ENCODE measurements at regions not wholly inside any gene's neighbourhood (a gene's known extent, or its start where the extent isn't known, plus 50 kb on each side); places are given as distances from the start of the nearest gene placed in this dataset.
A peak's percentile ranks its signal among the peaks of the same experiment; 100 is the strongest.

DNA sequence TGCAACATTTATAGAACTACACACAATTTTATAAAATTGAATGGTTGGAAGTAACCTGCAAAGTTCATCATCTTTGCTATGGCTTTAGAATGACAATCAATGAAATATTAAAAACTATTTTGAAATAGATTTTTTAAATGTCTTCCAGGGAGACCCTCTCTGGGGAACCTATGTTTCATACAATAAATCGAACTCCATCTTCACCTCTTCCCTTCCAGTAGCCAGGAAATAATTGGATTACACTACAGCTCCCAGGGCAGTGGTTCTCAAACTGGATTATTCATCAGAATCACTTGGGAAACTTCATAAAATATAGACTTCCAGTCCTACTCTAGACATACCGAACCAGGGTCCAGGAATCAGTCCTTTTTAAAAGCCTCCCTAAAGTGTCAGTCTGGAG is 328.4 kb downstream of the DUSP6 start:
- DNase-seq (ENCODE audit: low read depth in 1 of 2, low spot score in 1 of 2), result no peak

DNA sequence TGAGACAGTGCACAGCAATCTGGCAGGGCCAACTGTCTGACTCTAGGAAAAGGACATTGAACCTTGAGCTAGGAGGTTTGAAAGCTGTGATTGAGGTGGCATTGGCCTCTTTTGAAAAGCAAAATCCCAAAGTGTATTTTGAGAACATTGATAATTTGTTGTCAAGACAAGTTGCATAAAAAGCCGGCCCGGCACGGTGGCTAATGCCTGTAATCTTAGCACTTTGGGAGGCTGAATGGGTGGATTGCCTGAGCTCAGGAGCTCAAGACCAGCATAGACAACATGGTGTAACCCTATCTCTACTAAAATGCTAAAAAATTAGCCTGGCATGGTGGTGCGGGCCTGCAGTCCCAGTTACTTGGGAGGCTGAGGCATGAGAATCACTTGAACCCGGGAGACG is 331.6 kb downstream of the DUSP6 start:
- no peak for DNase-seq (ENCODE audit: low read depth in 1 of 2, low spot score in 1 of 2)

- no peak for DNase-seq (ENCODE audit: low read depth in 1 of 2, low spot score in 1 of 2)
Observed at GRCh38 chr12:89020121-89020480, 332.2 kb downstream of the DUSP6 start.

DNA sequence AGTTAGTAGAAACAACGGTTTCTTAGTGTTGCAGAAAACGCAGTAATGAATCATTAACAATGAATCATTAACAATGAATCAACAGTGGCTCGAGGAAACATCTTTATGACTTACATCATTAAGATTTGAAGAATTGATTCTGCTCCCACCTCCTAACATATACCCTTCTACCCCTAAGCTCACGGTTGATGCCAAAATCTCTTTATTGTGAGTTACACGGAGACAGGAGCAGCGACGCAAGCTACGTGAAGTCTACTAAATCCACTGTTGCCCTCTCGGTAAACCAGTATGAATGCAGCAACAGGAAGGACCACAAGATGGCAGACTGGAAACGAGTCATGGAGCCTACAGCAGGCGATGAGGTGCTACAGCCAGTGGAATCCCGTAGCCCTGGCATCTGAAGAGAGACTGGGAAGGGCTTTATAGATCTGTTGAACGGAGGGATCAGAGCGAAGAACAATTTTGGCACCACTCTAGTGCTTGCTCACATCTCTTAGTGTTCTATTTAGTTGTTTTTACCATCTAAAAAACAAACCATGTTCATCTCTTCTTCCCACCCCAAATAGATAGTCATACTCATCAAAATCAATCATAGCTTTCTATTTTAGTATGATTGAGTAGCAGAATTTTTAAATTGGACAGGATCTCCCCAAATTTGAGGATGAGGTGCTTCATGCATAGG is 332.7 kb downstream of the DUSP6 start:
- peak; percentile 29 to 48 for DNase-seq (ENCODE audit: low read depth in 1 of 2, low spot score in 1 of 2)

GRCh38 chr12:89016970-89017778 is 335.1 kb downstream of the DUSP6 start:
- DNase-seq (ENCODE audit: low read depth in 1 of 2, low spot score in 1 of 2), result no peak

- no peak for DNase-seq (ENCODE audit: low read depth in 1 of 2, low spot score in 1 of 2)
Observed at GRCh38 chr12:89015419-89015818, 336.9 kb downstream of the DUSP6 start.

DNA sequence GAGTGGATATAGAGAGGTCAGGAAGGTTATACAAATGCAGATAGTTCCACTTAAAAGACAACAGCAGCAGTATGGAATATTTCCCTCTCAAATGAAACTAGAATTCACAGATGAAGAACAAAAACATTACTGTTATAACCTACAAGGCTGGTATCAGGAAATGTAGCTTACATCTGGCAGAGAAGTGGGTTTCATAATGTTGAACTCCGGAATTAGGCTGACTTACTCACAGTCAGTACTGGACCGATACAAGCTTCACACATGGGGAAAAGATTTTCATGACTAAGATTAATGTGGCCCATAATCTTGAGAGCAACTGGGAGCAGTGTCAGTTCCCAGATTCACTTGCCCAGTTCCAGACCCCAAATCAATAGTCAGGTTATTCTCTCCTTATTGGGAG is 353.9 kb downstream of the DUSP6 start:
- DNase-seq (ENCODE audit: low read depth in 1 of 2, low spot score in 1 of 2), result no peak

GRCh38 chr12:88996200-88996788 is 356.0 kb downstream of the DUSP6 start:
- DNase-seq (ENCODE audit: low read depth in 1 of 2, low spot score in 1 of 2), result no peak

- no peak for DNase-seq (ENCODE audit: low read depth in 1 of 2, low spot score in 1 of 2)
Observed at GRCh38 chr12:88994971-88995370, 357.3 kb downstream of the DUSP6 start.

GRCh38 chr12:88994537-88994936 is 357.8 kb downstream of the DUSP6 start:
- DNase-seq (ENCODE audit: low read depth in 1 of 2, low spot score in 1 of 2), result no peak

- DNase-seq (ENCODE audit: low read depth in 1 of 2, low spot score in 1 of 2), result no peak
Observed at GRCh38 chr12:88993651-88994050, 358.6 kb downstream of the DUSP6 start.

- no peak for DNase-seq (ENCODE audit: low read depth in 1 of 2, low spot score in 1 of 2)
Observed at GRCh38 chr12:88986056-88986455, 366.2 kb downstream of the DUSP6 start.

DNA sequence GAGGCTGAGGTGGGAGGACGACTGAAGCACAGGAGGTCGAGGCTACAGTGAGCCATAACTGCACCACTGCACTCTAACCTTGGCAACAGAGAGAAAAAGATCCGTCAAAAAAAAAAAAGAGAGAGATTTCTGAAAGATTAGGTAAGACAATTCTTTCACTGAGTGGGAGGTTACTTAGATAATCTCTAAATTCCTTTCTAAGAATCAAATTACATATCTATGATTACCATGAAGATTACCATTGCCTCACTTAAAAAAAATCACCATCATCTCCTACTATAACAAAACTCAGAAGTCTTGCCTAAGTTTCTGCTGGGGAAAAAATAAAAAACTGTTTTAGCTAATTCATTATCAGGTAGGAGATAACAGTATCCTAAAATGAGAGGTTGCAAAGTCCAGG is 366.7 kb downstream of the DUSP6 start:
- no peak for DNase-seq (ENCODE audit: low read depth in 1 of 2, low spot score in 1 of 2)

- no peak for DNase-seq (ENCODE audit: low read depth in 1 of 2, low spot score in 1 of 2)
Observed at GRCh38 chr12:88985011-88985410, 367.3 kb downstream of the DUSP6 start.

DNA sequence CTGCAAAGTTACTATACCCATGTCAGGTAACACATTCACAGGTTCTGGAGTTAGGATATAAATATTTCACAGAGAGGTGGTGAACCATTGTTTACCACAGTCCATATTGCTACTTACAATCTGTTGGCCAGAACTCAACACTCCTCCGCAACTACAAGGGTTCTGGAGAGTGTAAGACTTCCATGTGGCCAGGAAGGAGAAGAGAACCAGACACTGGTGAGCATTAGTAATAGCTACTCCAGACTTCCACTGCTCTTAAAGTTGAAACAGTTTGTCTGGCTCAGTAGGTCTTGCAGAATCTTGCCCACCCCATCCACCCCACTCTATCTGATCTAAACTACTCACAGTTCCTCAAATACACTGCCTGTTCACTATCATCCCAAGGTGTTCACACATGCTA is 369.6 kb downstream of the DUSP6 start:
- DNase-seq (ENCODE audit: low read depth in 1 of 2, low spot score in 1 of 2), result no peak

DNA sequence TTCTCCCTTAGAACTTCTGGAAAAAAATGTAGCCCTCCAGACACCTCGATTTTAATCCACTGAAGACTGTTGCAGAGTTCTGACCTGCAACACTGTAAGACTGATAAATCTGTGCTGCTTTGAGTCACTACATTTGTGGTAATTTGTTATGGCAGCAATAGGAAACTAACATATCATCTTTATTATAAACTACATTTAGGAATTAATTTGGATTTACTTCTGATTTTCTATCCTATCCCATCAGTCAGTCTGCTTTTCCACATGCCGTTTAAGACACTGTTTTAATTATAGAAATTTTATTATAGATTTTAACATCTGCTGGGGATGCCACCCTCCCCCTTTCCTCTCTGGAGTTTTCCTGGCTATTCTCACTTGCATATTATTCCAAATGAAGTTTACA is 375.2 kb downstream of the DUSP6 start:
- DNase-seq (ENCODE audit: low read depth in 1 of 2, low spot score in 1 of 2), result no peak

DNA sequence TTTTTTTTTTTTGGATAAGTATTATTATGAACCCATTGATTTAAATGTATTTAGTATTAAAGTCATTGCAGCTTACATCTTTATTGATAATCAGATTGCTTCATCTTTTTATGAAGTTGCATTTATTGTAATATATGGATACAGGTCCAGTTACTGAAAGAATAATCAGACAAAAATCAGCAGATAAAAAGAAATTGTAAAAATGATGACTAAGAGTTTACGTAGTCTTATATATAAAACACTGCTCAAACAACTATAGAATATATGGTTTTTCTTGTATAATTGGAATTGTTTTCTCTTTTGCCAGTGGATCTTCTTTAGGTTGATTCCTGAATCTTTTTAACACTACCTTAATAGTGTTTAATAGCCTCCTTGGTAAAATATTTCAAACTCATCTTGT is 378.3 kb downstream of the DUSP6 start:
- DNase-seq (ENCODE audit: low read depth in 1 of 2, low spot score in 1 of 2), result no peak

DNA sequence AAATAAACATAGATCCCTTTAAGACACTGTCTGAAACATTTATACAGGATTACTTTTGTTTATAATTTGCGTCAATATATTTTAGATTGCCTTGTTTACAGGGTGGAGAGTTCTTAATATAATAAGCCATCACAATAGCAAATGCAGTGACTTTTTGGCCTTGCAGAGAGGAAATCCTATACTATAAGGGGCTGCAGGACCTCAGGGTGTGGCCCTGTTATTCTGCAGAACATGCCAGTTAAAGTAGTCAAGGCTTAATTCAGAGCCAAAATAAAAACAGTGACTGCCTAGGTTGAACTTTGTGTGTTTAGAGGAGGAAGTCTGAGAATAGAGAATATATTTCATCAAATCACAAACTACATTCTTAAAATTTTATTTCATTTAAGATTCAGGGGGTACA is 381.6 kb downstream of the DUSP6 start:
- DNase-seq (ENCODE audit: low read depth in 1 of 2, low spot score in 1 of 2), result no peak

- DNase-seq (ENCODE audit: low read depth in 1 of 2, low spot score in 1 of 2), result no peak
Observed at GRCh38 chr12:88969127-88969526, 383.2 kb downstream of the DUSP6 start.

- DNase-seq (ENCODE audit: low read depth in 1 of 2, low spot score in 1 of 2), result no peak
Observed at GRCh38 chr12:88960213-88960878, 380.1 kb upstream of the KITLG start.

- DNase-seq (ENCODE audit: low read depth in 1 of 2, low spot score in 1 of 2), result no peak
Observed at GRCh38 chr12:88958946-88959345, 378.7 kb upstream of the KITLG start.

DNA sequence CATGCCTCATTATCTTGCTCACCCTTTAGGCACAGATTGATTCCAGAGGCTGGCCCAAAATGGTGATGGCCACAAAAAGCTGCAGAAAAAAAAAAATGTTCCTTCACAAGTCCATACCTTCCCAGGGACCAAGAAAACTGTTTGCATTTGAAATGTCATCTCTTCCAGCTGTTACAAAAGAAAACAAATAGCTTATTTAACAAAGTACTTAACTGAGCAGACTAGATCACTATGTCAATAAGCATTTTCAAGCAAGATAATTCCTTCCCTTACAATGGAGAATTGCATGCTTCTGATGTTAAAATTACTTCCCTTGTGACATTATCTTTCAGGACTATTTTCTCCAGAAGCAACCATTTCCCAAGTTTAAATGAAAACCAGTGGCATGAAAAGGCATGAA is 377.9 kb upstream of the KITLG start:
- DNase-seq (ENCODE audit: low read depth in 1 of 2, low spot score in 1 of 2), result no peak
